Lung microvascular endothelial cell (primary cell): ENCODE measurements at regions not wholly inside any gene's neighbourhood (a gene's known extent, or its start where the extent isn't known, plus 50 kb on each side); places are given as distances from the start of the nearest gene placed in this dataset.

Experiments
- DNase-seq, 2 donors: peaks; one replicate each; pipeline versions ENCODE4 v3.0.0 to v3.0.0-alpha.2; 2010; ENCODE audit warnings: low read depth in 2 of 2

DNA sequence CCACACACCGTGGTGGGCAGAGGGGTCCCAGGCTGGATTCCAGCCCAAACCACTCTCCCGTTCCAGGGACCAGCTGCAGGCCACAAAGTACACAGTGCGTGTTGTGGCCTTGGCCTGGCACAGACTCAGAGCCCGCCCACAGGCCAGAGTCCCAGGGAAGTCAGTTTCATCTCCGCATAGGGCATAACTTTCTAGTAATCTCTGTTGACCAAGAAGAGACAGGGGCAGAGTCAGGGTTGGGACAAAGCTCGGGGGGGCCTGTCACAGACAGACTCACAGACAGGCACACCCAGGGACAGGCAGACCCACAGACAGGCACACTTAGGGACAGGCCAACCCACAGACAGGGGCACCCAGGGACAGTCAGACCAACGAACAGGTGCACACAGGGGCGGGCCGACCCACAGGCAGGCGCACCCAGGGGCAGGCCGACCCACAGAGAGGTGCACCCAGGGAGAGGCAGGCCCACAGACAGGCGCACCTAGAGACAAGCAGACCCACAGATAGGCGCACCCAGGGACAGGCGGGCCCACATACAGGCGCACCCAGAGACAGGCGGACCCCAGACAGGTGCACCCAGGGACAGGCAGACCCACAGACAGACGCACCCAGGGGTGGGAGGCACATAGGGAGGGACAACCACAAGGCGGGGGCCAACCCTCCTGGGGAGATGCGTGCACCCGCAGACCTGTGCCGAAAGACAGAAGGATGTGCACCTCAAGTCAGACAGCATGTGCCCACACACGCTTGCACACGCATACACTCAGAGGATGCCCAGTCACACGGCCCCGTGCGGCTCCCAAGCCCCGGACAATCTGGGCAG is 323.3 kb upstream of the RTL1 start:
- no peak for DNase-seq

DNA sequence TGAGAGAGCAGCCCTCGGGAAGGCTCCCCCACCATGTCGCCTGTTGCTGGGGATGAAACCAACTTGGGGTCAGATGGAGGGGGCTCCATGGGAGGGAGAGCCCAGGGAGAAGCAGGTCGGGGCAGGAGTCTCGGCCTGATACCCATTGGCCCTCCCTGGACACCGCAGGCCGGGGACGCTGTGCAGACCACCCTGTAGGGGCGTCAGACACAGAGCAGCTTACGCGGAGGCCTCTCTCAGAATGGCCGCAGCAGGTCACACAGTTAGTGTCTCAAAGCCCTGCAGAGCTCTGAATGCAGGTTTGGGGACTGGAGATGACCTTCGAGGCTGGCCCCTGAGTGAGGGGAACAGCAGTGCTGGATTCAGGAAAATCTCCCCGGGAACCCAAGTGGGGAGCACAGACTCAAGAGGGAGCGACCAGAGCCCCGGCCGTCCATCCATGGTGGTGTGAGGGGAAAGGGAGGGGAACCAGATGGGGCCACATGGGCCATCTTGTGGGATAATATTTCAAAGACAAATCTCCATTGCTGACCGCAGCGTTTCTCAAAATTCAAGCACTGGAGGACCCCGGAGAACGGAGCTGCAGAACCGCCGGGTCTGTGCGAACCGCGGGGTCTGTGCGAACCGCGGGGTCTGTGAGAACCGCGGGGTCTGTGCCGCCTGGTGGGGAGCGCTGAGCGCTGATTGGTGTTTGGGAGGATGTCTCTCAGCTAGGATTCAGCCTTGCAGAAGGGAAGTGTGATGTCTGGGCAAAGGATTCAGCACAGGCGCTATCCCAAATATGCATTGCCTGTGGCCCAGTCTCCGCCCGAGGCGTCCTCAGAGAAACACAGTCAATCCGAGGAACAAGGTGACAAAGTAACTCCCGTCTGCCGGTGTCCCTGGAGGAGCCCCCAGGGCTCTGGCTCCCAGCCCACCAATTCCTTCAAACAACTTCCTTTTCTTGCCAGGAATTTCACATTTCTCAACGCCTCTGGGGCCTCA is 324.4 kb upstream of the RTL1 start:
- no peak for DNase-seq

DNA sequence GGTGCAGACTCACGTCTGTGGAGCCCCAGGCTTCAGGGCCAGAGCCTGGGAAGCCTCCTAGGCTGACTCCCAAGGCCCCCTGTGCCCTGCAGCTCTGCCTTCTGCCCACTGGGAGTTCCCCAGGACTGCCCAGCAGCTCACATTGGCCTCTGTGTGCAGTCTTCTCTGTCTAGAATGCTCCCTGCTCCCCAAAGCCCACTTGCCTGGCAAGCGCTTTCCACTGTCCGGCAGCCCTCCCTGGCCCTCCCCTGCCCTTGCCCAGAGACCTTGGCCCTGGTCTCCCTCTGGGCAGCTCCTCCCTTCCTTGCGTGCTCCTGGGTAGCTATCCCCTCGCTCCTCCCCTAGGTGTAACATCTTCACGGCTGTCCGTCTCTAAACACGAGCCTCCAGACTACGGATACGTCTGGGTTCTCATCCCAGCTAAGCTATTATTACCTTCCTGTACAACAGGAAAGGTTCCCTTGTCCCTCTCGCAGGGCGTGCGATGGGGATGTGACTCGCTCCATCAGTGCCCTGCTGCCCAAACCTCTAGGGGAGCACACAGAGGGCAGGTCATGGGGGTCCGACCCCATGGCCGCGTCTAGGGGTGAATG is 325.5 kb upstream of the RTL1 start:
- DNase-seq = no peak

DNA sequence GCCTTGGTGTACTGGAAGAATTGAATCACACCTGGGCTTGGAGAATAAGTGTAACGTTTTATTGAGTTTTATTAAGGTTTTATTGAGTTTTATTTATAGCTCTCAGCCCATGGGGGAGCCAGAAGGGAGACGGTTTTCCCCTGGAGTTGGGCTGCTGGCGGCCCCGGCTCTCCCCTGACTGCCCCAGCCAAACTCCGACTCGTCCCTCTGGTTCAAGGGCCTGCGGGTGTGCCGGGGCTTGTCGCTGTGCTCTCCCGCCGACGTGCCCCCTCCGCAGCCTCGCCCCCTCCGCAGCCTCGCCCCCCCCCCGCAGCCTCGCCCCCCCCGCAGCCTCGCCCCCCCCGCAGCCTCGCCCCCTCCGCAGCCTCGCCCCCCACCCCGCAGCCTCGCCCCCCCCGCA is 326.1 kb upstream of the RTL1 start:
- DNase-seq = no peak

DNA sequence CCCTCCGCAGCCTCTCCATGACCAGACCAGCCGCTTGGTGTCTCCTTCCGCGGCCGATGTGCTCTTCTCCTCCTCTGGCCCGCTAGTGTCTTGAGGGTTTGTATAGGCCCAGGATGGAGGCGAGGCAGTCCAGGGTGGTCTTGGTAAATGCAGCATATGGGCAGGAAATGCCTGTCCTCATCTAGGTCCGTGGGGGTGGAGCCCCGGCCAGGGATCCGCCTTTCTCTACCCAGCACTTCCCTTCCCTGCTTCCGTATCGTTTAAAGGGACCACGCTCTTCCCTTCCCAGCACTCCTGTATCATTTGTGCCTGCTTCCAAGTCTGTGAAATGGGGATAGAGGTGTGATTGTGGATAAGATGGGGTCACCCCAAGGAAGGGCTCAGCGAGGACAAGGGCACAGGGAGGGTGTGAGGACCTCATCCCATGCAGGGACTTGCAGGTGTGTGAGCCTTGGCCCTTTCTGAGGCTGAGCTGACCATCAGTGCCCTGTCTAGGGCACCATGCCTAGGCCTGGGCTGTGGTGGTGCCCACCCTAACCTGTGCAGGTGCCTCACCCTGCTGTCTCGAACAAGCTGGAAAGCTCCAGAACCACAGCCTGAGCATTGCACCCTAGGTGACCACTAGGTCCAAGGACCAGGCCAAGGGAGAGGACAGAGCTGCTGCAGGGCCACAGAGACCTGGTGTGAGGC is 326.8 kb upstream of the RTL1 start:
- DNase-seq = no peak

DNA sequence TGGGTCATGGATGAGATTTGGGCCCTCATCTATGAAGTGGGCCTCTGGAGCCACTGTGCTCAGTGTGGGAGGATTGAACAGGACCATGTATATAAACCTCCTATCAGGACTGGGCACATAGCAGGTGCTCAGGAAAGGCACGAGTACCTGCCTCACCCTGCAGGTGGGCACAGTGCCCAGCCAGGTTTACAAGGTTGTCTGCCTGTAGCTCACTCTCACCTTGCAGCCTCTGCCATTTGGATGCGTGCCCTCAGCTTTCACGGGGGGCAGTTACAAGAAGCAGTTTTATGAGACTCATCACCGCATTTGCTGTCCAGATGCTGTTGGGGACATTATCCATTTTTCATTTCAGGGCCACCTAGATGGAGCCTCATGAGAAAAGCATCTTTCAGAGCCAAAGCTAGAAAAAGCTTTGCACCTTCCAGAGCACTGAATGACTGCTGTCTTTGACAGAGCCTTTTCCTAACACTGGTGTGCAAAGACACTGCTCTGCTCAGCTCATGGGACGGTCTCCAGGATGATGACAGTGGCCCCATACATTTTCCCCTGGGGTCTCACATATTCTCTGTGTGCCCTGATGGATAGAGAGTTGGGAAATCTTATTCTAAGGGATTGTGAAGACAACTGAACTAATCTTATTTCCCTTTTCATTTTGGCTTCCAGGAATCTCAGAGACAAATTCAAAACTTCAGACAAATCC is 327.5 kb upstream of the RTL1 start:
- no peak for DNase-seq

DNA sequence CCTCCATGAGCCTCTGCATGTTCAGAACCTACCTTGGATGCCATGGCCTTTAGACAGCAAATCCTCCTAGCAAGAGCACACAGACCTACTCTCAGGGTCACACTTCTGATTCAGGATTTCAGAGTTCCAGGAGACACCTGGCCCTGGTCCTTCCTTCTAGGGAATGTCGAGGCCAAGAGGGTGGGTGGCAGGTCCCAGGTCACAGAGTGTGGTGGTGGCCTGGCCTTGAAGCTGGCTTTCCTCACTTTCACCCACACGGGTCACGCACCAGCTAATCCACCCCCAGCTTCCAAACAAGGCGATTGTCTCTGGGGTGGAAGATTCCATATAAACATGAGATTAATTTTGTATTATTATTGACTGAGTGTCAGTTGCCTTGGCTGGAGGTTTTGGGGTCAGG is 328.3 kb upstream of the RTL1 start:
- no peak for DNase-seq

DNA sequence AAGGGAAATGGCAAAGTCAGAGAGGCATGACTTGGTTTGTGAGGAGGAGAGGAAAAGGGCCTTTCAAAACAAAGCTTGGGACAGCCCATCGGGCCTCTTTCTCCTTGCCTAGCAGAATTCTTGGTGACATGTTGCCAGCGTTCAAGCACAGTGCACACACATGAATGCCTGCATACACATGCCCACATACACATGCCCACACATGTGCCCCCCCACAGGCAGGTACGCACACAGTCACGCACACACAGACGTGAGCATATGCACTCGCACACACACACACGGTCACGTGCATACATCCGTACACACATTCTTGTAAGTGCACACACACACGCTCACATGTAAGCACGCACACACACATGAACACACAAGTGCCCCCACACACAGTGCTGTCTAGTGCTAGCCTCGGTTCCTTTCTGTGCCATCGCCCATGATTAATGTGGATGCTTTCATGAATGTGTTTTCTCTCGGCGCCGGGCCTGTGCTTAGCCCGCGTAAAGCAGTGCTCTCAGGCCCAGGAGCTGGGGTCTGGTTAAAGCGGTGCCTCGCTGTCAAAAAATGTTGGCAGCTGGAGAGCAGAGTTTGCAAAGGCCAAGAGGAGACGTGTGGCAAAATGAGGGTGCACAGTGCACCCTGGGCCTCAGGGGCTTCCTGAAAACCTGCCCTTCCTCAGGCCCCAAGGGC is 328.8 kb upstream of the DIO3 start:
- no peak for DNase-seq

DNA sequence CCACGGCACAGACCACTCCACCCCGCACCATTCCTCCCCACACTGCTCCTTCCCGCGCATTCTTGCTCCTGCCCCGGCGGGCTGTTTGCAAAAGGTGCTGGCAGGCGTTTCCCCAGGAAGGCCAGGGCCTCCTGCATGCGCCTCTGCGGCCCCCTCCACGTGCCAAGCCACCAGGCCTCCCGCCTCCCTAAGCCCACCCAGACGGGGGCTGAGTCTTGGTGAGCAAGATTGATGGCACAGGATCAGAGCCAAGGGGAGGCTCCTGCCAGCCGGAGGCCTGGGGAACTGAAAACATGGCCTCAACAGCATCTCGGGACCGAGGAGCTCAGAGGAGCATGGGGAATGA is 328.3 kb upstream of the DIO3 start:
- DNase-seq = no peak

DNA sequence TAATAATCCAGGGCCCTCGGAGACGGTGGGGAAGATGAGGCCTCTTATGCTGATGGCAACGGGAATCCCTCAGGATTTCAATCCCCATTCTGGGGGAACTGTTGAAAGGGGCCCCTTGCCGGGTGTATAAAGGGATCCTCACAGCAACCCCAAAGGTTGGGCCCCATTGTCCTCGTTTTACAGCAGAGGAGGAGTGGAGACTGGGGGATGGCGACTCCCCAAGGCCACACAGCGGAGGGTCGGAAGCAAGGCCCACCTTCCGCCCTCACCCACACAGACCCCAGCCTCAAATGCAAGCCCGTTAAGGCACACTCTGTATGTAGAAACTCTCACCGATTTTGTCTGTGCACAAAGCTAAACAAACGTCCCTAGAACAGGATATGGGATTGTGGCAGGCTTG is 327.9 kb upstream of the DIO3 start:
- no peak for DNase-seq

DNA sequence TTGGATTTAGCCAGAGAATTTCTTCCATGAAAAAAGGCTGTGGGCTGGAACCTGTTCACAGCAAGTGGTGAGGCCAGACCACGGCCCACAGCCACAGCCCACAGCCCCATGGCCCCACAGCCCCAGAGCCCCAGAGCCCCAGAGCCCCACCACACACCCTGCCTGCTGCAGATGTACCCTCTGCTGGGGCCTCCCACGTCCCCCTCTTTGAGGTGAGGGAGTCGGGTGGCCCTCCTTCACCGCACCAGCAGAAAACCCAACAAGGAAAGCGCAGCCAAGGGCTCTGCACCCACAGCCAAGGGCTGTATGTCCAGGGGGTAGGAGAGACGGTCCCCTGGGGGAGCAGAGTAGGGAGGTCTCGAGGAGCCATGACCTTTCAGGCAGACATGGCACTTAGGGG is 327.5 kb upstream of the DIO3 start:
- DNase-seq = no peak

DNA sequence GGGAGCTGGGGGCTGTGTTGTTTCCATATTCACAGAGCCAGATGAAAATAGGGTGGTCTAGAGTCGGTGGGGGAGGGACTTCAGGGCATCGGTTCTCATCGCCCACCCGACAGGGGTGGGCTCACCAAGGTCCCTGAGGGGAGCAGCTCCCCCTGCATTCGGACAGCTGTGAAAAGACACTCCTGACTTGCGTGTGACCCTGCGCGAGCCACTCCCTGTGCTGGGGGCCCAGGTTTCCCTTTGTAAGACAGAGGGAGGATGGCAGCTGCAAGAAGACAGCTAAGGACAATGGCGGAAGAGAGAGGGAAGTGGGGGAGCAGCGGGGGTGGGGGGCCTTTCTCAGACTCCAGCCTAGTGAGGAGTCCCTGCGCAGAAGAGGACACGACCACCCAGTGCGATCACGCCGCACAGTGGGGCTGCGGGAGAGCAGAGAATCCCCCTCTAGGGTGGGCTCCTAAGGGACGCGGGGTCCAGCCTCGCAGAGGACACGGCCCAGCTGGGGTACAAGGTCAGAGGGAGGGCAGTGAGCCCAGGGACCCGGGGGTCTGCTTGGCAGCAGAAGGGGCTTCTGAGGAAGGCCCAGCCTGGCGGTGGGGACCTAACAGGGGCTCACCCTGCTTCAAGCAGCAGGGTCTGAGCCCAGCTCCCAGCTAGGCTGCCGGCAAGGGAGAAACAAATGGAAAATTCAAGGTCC is 326.9 kb upstream of the DIO3 start:
- no peak for DNase-seq

DNA sequence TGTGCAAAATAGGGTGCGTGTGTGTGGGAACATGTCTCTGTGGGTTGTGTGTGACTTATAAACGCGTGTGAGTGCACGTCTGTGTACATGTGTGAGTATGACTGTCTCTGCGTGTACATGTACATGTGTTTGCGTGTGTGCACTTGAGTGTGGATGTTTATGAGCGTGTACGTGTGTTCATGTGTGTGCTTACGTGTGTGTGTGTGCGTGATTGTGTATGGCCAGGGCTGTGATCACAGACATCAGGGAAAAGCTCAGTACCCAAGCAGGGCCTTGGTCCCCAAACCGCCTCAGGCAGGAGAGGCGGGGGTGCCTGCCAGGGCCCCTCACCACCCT is 326.3 kb upstream of the DIO3 start:
- DNase-seq = peak in 1 of 2 donors; percentile 3

DNA sequence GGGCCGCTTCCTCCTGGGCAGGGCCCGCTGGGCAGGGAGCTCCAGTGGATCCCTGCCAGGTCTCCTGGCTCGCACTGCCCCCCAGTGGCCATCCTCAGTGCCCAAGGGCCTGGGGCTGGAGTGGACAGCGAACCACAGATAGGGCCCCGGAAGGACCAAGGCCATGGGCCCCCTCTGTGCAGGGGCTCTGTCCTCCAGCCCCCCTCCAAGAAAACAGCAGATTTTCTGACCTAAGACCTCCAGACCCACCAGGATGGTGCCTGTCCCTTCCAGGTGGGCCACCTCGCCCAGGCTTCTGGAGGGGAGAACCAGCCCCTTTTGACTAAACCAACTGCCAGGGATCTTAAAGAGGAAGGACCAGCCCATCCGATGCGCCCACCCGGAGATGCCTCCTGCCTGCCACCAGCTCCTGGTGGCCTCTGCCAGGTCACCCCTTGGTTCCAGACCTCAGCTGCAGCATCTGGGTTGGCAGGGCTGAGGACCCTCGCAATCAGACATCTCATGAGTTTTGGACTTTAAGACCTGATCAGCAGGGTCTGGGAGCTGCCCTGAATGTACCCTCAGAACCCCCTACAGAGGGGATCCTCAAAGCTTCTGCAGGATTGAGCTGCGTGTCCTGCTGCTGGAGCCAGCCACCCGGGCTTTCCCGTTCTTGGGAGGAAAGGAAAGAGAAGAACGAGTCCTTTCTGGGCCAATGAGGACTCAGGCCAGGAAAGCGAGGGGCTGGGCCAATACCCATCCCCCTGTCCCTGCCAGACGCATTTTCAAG is 325.8 kb upstream of the DIO3 start:
- peak; percentile 39 to 50 for DNase-seq

DNA sequence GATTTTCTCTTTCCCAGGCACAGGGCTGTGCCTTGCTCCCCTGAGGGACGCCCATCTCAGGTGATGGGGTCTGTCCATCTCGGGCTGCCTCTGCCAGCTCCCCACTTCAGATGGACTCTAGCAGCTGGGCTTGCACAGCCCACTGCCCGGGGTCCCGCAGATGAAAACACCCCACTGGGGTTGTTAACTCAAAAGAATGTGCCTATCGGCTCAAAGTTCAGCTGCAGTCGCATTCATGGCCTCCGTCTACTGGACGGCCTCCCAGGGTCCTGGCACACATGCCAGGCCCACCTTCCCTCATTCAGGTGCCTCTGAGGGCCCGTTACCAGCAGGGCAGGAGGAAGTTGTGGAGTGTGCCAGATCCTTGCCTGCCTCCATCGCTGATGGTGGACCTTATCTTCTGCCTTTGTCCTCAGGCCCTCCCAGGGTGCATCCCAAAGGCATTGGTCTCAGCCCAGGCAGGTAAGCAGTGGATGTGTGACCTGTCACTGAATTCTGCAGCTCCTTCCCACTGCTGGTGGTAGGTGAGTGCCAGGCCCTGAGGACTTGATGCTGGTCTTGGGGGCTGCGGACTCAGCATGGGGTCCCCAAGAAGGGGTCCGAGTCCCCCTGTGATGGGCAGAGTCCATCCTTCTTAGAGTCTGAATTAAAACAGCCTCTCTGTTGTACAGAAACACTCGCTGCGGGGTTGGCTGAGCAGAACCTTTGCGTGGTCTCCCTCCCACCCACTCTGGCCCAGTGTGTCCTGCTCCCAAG is 324.6 kb upstream of the DIO3 start:
- DNase-seq = no peak

DNA sequence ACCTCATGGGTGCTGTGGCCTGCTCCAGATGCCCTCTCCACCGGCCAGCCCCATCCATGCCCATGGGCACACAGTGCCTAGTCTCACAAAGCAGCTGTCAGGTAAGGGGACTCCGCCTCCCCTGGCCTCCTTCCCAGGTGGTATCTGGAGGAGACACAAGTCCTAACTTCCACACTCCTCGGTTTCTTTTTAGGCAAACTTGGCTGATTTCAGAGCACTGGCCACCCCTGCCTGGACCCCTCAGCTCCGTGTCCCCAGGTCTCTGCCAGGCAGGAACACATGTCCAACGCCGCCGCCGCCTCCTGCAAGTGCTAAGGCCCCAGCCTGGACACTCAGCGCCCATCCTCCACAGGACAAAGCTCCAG is 324.1 kb upstream of the DIO3 start:
- no peak for DNase-seq

DNA sequence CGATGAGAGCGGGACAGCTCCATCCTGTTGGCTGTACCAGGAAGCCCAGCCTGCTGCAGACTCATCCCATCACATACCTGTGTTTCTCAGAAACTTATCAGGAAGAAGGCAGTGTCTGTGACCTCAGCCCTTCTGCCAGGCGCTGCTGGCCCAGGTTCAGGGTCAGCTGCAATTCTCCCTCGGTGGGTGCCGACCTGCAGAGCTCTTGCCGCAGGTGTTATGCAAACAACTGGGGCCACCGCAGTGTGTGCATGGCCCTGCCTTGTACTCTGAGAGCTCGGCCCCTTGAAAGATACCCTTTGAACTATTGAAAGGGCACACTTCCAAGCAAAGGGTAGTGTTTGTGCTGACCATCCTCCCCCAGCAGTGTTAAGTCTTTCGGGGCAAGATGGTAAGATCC is 322.2 kb upstream of the DIO3 start:
- DNase-seq = no peak

DNA sequence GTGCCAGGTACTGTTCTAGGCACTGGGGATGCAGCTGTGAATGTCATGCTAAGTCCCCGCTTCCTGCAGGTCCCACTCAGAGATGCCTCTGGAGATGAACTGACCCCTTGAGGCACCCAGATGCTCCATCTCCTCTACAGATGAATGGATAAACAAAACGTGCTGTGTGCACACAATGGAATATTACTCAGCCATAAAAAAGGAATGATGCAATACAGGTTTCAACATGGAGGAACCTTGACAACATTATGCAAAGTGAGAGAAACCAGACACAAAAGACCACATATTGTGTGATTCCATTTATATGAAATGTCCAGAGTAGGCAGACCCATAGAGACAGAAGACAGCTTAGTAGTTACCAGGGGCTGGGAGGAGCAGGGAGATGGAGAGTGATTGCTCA is 320.1 kb upstream of the DIO3 start:
- no peak for DNase-seq

DNA sequence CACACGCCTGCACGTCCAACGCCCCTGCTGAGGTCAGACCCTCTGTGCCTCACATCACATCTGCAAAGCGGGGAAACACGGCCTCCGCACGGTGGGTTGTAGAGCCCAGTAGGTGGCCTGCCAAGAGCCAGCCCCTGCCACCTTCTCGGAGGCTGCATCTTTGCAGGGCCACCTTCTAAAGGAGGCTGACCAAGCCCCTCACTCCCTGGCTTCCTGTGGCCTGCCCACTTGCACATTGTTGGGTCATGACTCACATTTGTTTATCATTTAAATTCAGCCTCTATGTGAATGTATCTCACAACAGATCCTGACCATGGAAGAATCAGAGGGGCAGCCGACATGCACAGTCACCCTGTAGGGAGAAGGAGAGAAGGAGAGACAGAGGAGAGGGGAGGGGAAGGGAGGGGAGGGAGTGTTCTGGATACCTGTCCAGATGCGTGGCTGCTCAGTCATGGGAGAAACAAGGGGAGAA is 319.5 kb upstream of the DIO3 start:
- DNase-seq = no peak
